Panc1 (cell line): ENCODE measurements at regions not wholly inside any gene's neighbourhood (a gene's known extent, or its start where the extent isn't known, plus 50 kb on each side); places are given as distances from the start of the nearest gene placed in this dataset.

Source experiments
- ATAC-seq: fragments of 200-7000 bp; cut with Tn5 transposase; 2 replicates; pipeline ENCODE4 v1.9.1; 2020; ENCODE audit warnings: mild to moderate bottlenecking, moderate library complexity
- BruUV-seq: library from RNA; stranded (reverse); fragments of 400-500 nt; replicated peaks from 2 replicates; lab custom pipeline; 2021; lab: Mats Ljungman, UMichigan
- CTCF ChIA-PET: fragments of 300-600 bp; sonication (Branson Sonifier 250); formaldehyde crosslinking; loops from one replicate; lab custom pipeline; 2022; ENCODE audit warnings: antibody characterized with exemption; lab: Charles Lee
- POLR2A ChIA-PET: fragments of 300-600 bp; sonication (Branson Sonifier 250); formaldehyde crosslinking; loops from one replicate; lab custom pipeline; 2022; ENCODE audit warnings: antibody characterized with exemption; lab: Charles Lee
- DNase-seq: peaks from one replicate; pipeline ENCODE4 v3.0.0-alpha.2; 2010; ENCODE audit warnings: low read depth, low spot score
- H3K27ac ChIP-seq: 2 replicates; pipeline ENCODE4 v1.5.1; 2011; ENCODE audit warnings: mild to moderate bottlenecking, low read length, inconsistent platforms
- H3K27me3 ChIP-seq: fragments of 200-500 bp; sonication (Bioruptor generic); 2 replicates; pipeline ENCODE4 v1.6.0; 2014; ENCODE audit warnings: low read length, inconsistent platforms; ENCODE audit not compliant: control insufficient read depth, insufficient read depth
- H3K36me3 ChIP-seq: fragments of 200-500 bp; sonication (Bioruptor generic); 2 replicates; pipeline ENCODE4 v1.5.1; 2014; ENCODE audit warnings: inconsistent platforms, mild to moderate bottlenecking, low read length, moderate library complexity; ENCODE audit not compliant: control insufficient read depth, insufficient read depth
- H3K4me1 ChIP-seq: 2 replicates; pipeline ENCODE4 v1.5.1; 2011; ENCODE audit warnings: inconsistent platforms, mild to moderate bottlenecking, low read length, moderate library complexity; ENCODE audit not compliant: control insufficient read depth, insufficient read depth
- H3K4me3 ChIP-seq, 2 experiments: 2 replicates each; pipeline ENCODE4 v1.5.1; 2011 to 2012; ENCODE audit warnings: low read depth in 2 of 2, low read length in 2 of 2, mild to moderate bottlenecking in 2 of 2, inconsistent platforms in 1 of 2, moderate library complexity in 1 of 2
- H3K9me3 ChIP-seq: fragments of 200-500 bp; sonication (Bioruptor generic); 2 replicates; pipeline ENCODE4 v1.5.1; 2014; ENCODE audit warnings: low read depth, mild to moderate bottlenecking, inconsistent platforms, low read length, moderate library complexity; ENCODE audit not compliant: control insufficient read depth, insufficient read depth
- POLR2AphosphoS5 ChIP-seq: IDR thresholded peaks from 2 replicates; pipeline ENCODE4 v1.6.1; 2012; ENCODE audit warnings: mild to moderate bottlenecking, low read depth, low read length, moderate library complexity
- REST ChIP-seq, 2 experiments: IDR thresholded peaks; 2 replicates each; pipeline ENCODE4 v1.6.1; 2011 to 2012; ENCODE audit warnings: low read depth in 2 of 2, control low read depth in 1 of 2, low read length in 1 of 2, mild to moderate bottlenecking in 1 of 2, moderate library complexity in 1 of 2; ENCODE audit not compliant: insufficient read depth in 1 of 2
- SIN3A ChIP-seq: IDR thresholded peaks from 2 replicates; pipeline ENCODE4 v1.6.1; 2012; ENCODE audit warnings: low read depth, mild to moderate bottlenecking, low read length, moderate library complexity, borderline replicate concordance; ENCODE audit not compliant: insufficient read depth
- TCF7L2 ChIP-seq: IDR thresholded peaks from 2 replicates; pipeline ENCODE4 v1.6.1; 2011; ENCODE audit warnings: mild to moderate bottlenecking, low read depth, low read length, inconsistent platforms
- in situ Hi-C: cut with HindIII; loops from 2 replicates; pipeline ENCODE4 v1.10.0; 2016; ENCODE audit warnings: low sequenced_read_pairs, low pct_unique_long_range_greater_than_20kb
- intact Hi-C: fragments of 100-400 bp; cut with micrococcal nuclease; formaldehyde crosslinking; loops from one replicate; pipeline ENCODE4 v1.10.0; 2022; ENCODE audit not compliant: unreplicated experiment
- TF ChIP-seq, protein P1 (sequence below): fragments of 450-650 bp; IDR thresholded peaks from 2 replicates; pipeline ENCODE4 v1.5.1; 2017; ENCODE audit warnings: mild to moderate bottlenecking

DNA sequence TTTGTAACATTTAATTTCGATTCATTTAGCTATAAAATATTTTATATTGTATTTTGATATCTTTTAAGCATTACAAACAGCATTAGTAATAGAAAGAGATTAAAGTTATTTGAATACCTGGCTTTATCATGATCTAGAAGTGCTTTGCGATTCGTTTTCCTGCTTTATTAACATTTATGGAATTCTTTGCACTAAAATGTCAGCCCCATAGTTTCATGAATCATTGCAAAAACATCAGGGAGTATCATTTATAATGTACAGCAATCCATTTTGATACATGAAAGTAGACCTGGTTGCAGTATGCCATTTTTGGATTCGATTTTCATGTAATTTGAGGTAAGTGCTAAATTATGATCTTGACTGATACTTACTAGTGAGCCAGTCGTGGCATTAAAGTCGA is 108.0 kb upstream of the DPYD start:
- no TSS peak for BruUV-seq
- no peaks in the 10 kb centered on the region; the same call in 1 of the 2 replicates for H3K4me1 ChIP-seq
- H3K4me3 ChIP-seq: peak overlapping the region in 1 of 2 experiments; percentile 3; a peak in 1 of 4 replicates

DNA sequence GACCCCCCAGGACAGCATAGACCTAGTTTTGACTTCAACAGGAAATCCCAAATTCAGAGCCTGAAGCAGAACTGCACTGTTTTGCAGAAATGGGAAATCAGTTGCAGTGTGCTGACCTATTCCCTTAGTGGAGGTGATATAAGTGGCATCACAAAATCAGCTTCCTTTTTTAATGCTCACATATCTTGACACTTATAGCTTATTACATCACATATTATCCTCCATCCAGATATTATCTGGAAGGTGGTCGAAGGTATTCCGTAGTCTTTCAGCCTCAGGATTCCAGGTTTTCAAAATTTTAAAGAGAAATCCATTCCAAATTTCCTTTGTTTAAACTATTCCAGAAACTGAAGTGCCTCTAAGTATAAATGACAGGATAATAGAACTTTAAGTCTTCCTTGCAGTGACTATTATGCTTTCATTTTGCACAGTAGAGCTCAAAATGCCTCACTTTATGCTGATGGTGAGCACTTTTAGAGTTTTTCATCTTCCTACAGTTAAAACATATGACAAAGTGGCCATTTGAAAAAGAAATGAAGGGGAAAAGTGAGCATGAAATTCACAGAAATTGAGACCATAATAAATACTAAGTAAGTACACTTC is 106.4 kb upstream of the DPYD start:
- BruUV-seq: no TSS peak
- no peak for DNase-seq

More for the DNA sequence above, 108.0 kb upstream of the DPYD start:
- H3K9me3 ChIP-seq: no peaks in the 10 kb centered on the region
- DNase-seq (no peak), ATAC-seq (no peak)
- ChIA-PET CTCF (no interaction called here), POLR2A (no interaction called here)
- in situ Hi-C loops: no loop called here
- no peaks in the 10 kb centered on the region for H3K36me3 ChIP-seq
- intact Hi-C loops: no loop called here
- H3K27ac ChIP-seq: no peak overlapping the region
- TF ChIP-seq, protein P1, sequence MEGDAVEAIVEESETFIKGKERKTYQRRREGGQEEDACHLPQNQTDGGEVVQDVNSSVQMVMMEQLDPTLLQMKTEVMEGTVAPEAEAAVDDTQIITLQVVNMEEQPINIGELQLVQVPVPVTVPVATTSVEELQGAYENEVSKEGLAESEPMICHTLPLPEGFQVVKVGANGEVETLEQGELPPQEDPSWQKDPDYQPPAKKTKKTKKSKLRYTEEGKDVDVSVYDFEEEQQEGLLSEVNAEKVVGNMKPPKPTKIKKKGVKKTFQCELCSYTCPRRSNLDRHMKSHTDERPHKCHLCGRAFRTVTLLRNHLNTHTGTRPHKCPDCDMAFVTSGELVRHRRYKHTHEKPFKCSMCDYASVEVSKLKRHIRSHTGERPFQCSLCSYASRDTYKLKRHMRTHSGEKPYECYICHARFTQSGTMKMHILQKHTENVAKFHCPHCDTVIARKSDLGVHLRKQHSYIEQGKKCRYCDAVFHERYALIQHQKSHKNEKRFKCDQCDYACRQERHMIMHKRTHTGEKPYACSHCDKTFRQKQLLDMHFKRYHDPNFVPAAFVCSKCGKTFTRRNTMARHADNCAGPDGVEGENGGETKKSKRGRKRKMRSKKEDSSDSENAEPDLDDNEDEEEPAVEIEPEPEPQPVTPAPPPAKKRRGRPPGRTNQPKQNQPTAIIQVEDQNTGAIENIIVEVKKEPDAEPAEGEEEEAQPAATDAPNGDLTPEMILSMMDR: no peak
- TF ChIP-seq TCF7L2 (no peak), POLR2AphosphoS5 (no peak), SIN3A (no peak), REST (IDR thresholded peaks at IDR 0.05; ENCODE audit: insufficient read depth in 1 of 2, low read depth in 2 of 2, low read length in 1 of 2) (no peak)
- H3K27me3 ChIP-seq: no peaks in the 10 kb centered on the region

More for the DNA sequence above, 106.4 kb upstream of the DPYD start:
- Histone ChIP-seq H3K36me3 (no peaks in the 10 kb centered on the region), H3K27ac (no peak overlapping the region), H3K27me3 (no peaks in the 10 kb centered on the region), H3K4me1 (no peaks in the 10 kb centered on the region; the same call in 1 of the 2 replicates), H3K4me3 (no peak overlapping the region), H3K9me3 (no peaks in the 10 kb centered on the region)
- ChIA-PET POLR2A (no interaction called here), CTCF (interaction anchor here (0.7 kb wide), 1 partner anchor 502 kb away, joined by 3 read pairs; no protein-coding TSS in a partner anchor)
- ATAC-seq: no peak
- in situ Hi-C loops: no loop called here
- intact Hi-C loops: no loop called here
- TF ChIP-seq, protein P1: no peak
- TF ChIP-seq POLR2AphosphoS5: no peak
- no peak for TF ChIP-seq TCF7L2
- no peak for TF ChIP-seq SIN3A
- TF ChIP-seq REST (IDR thresholded peaks at IDR 0.05; ENCODE audit: insufficient read depth in 1 of 2, low read depth in 2 of 2, low read length in 1 of 2): no peak
